Prostate gland (tissue), 2 donors: ENCODE measurements at regions not wholly inside any gene's neighbourhood (a gene's known extent, or its start where the extent isn't known, plus 50 kb on each side); places are given as distances from the start of the nearest gene placed in this dataset.

Source experiments
- DNase-seq: peaks from one replicate; pipeline ENCODE4 v3.0.0-alpha.2; 2019; ENCODE audit warnings: low spot score
- H3K27ac ChIP-seq, 2 donors: fragments of 200-600 bp; sonication (generic); 2 replicates each; pipeline ENCODE4 v1.5.1; 2017 to 2019
- H3K27me3 ChIP-seq: fragments of 200-600 bp; sonication (generic); replicated peaks from 2 replicates; pipeline ENCODE4 v1.5.1; 2019; ENCODE audit not compliant: insufficient read depth
- H3K36me3 ChIP-seq, 2 donors: fragments of 200-600 bp; sonication (generic); 1 replicate in 1 of 2; 2 replicates in 1 of 2; pipeline versions ENCODE4 v1.5.1 to v1.8.1; 2017 to 2019
- H3K4me1 ChIP-seq: fragments of 200-600 bp; sonication (generic); replicated peaks from 2 replicates; pipeline ENCODE4 v1.5.1; 2019
- H3K4me3 ChIP-seq, 2 donors: fragments of 200-600 bp; sonication (generic); 2 replicates each; pipeline ENCODE4 v1.5.1; 2017 to 2019
- H3K9me3 ChIP-seq: fragments of 200-600 bp; sonication (generic); 2 replicates; pipeline ENCODE4 v1.5.1; 2017
- CTCF ChIP-seq, 4 experiments: fragments of 200-600 bp in 2 of 4; fragments of 450-650 bp in 2 of 4; sonication (generic) in 2 of 4; IDR thresholded peaks; 1 replicate in 3 of 4; 2 replicates in 1 of 4; pipeline ENCODE4 v1.5.1; 2016 to 2019; ENCODE audit warnings: antibody characterized with exemption in 4 of 4, mild to moderate bottlenecking in 2 of 4, moderate library complexity in 2 of 4
- POLR2A ChIP-seq: fragments of 450-650 bp; IDR thresholded peaks from one replicate; pipeline ENCODE4 v1.6.1; 2016; ENCODE audit warnings: antibody characterized with exemption, mild to moderate bottlenecking
- POLR2AphosphoS5 ChIP-seq: sonication (generic); formaldehyde crosslinking; IDR thresholded peaks from one replicate; pipeline ENCODE4 v1.6.1; 2017; ENCODE audit warnings: antibody characterized with exemption
- WGBS: methylation state at CpG from one replicate; pipeline ENCODE4 v1.1.5; 2018; 5-methylcytosine and 5-hydroxymethylcytosine counted together
- intact Hi-C: fragments of 100-400 bp; cut with DNase I; formaldehyde crosslinking; loops from one replicate; pipeline ENCODE4 v1.14.2; 2022

- no peaks in the 10 kb centered on the region for H3K9me3 ChIP-seq
- no peaks in the 10 kb centered on the region for H3K36me3 ChIP-seq
- intact Hi-C loops, result no loop called here
- H3K4me1 ChIP-seq, result no peaks in the 10 kb centered on the region
- peaks cover 1% of the 10 kb centered on the region for H3K27me3 ChIP-seq
- H3K4me3 ChIP-seq, result no peak overlapping the region
- 93% methylated on average over 3 of the region's 3 CpGs for whole genome bisulfite sequencing
- no peak for DNase-seq
- no peak overlapping the region for H3K27ac ChIP-seq
- TF ChIP-seq CTCF (IDR thresholded peaks at IDR 0.05) (no peak), POLR2A (no peak), POLR2AphosphoS5 (no peak)
Observed at GRCh38 chr22:44587737-44588310, 89.8 kb upstream of the RTL6 start.

- H3K4me1 ChIP-seq, result no peaks in the 10 kb centered on the region
- peaks cover 1% of the 10 kb centered on the region for H3K27me3 ChIP-seq
- no peak overlapping the region for H3K27ac ChIP-seq
- intact Hi-C loops, result no loop called here
- DNase-seq, result no peak
- WGBS, result 28% methylated on average over 24 of the region's 24 CpGs
- H3K4me3 ChIP-seq, result no peak overlapping the region
- H3K9me3 ChIP-seq, result no peaks in the 10 kb centered on the region
- TF ChIP-seq POLR2A (no peak), POLR2AphosphoS5 (no peak), CTCF (IDR thresholded peaks at IDR 0.05) (no peak)
- no peaks in the 10 kb centered on the region for H3K36me3 ChIP-seq
Observed at GRCh38 chr22:44586999-44587736, 89.1 kb upstream of the RTL6 start.

GRCh38 chr22:44586351-44586990 lies 88.4 kb upstream of the RTL6 start:
- no peaks in the 10 kb centered on the region for H3K36me3 ChIP-seq
- 36% methylated on average over 18 of the region's 18 CpGs for WGBS
- no peak for DNase-seq
- H3K27me3 ChIP-seq, result peaks cover 1% of the 10 kb centered on the region
- intact Hi-C loops, result no loop called here
- TF ChIP-seq POLR2AphosphoS5 (no peak), POLR2A (no peak), CTCF (IDR thresholded peaks at IDR 0.05) (no peak)
- no peak overlapping the region for H3K4me3 ChIP-seq
- no peaks in the 10 kb centered on the region for H3K4me1 ChIP-seq
- no peak overlapping the region for H3K27ac ChIP-seq
- H3K9me3 ChIP-seq, result no peaks in the 10 kb centered on the region

- no peak for TF ChIP-seq POLR2A
- TF ChIP-seq POLR2AphosphoS5, result no peak
- no peak for TF ChIP-seq CTCF (IDR thresholded peaks at IDR 0.05)
- 81% methylated on average over 20 of the region's 20 CpGs for whole genome bisulfite sequencing
- H3K27me3 ChIP-seq, result peaks cover 1% of the 10 kb centered on the region
- H3K4me1 ChIP-seq, result no peaks in the 10 kb centered on the region
- intact Hi-C loops, result no loop called here
- no peaks in the 10 kb centered on the region for H3K9me3 ChIP-seq
- H3K27ac ChIP-seq, result no peak overlapping the region
- no peaks in the 10 kb centered on the region for H3K36me3 ChIP-seq
- H3K4me3 ChIP-seq, result no peak overlapping the region
- no peak for DNase-seq
Observed at GRCh38 chr22:44585559-44586350, 87.7 kb upstream of the RTL6 start.
